ENCODE measurements at regions not wholly inside any gene's neighbourhood (a gene's known extent, or its start where the extent isn't known, plus 50 kb on each side); places are given as distances from the start of the nearest gene placed in this dataset.

DNA sequence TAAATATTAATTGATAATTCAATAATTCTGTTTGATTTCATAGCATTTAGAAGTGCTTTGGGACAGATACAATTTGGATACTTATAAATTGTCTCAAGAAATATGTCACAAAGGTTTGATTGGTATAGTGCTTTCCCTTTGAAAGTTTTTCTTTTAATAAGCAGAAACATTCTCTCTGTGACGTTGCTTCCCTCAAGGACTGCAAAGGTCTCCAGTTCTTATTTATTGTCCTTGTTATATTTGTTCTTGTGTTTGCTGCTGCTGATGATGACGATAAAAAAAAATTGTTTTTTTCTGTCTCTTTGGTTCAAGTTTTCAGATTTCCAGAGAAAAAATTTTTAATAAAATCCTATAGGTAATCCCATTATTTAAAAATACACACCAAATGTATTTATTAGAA lies 176.3 kb upstream of the CLEC14A start:
- no peak for DNase-seq (ENCODE audit: low read depth in 4 of 6, low spot score in 6 of 6)
- no peak overlapping the region for H3K27ac ChIP-seq (ENCODE audit: low read depth, low read length)
- no peaks in the 10 kb centered on the region for H3K9me3 ChIP-seq (ENCODE audit: control insufficient read depth, insufficient read depth, low read length)
- no peaks in the 10 kb centered on the region for H3K4me1 ChIP-seq (ENCODE audit: control insufficient read depth, insufficient read depth, low read length)
- WGBS (ENCODE audit: insufficient coverage) = no CpG with 5 or more reads among the region's 2 CpGs
- H3K36me3 ChIP-seq (ENCODE audit: control insufficient read depth, insufficient read depth, low read length) = no peaks in the 10 kb centered on the region
- H3K27me3 ChIP-seq (ENCODE audit: control insufficient read depth, insufficient read depth, low read length) = no peaks in the 10 kb centered on the region
- no peak overlapping the region for H3K4me3 ChIP-seq (ENCODE audit: low read depth, low read length)

DNA sequence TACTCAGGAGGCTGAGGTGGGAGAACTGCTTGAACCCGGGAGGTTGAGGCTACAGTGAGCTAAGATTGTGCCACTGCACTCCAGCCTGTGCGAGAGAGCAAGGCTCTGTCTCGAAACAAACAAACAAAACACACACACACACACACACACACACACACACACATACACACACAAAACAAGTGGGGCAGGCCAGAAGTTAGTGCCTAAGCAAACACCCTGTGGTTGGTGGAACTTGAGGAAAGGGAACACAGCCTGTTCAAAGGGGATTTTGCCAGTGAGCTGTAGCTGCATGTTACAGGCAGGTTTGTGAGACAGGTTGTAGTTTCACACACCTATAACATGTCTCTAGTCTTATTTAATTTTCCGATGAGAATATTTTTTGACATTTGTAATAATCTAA lies 175.3 kb upstream of the CLEC14A start:
- no peak for DNase-seq (ENCODE audit: low read depth in 4 of 6, low spot score in 6 of 6)
- Histone ChIP-seq H3K36me3 (ENCODE audit: control insufficient read depth, insufficient read depth, low read length) (no peaks in the 10 kb centered on the region), H3K4me1 (ENCODE audit: control insufficient read depth, insufficient read depth, low read length) (no peaks in the 10 kb centered on the region), H3K4me3 (ENCODE audit: low read depth, low read length) (no peak overlapping the region), H3K27ac (ENCODE audit: low read depth, low read length) (no peak overlapping the region), H3K9me3 (ENCODE audit: control insufficient read depth, insufficient read depth, low read length) (no peaks in the 10 kb centered on the region), H3K27me3 (ENCODE audit: control insufficient read depth, insufficient read depth, low read length) (no peaks in the 10 kb centered on the region)
- WGBS (ENCODE audit: insufficient coverage) = 100% methylated on average over 1 of the region's 4 CpGs

DNA sequence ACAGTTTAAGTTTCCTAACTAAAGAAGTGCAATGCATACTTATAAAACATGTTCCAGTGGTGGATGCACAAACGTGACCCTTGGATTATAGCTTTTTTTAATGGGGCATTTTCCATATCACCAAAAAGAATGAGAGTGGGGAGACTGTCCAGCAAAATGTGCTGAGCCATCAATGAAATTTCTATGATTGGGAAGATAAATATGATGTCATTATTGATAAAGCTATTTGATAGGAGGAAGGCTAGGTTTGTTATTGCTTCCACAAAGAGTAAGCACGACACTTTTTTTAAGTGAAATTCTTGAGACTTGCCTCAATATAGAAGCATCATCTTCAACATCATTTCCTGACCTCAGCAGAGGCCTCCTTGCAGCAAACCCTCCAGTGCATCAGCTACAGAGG lies 174.6 kb upstream of the CLEC14A start:
- WGBS (ENCODE audit: insufficient coverage) = no CpG with 5 or more reads among the region's 2 CpGs
- no peaks in the 10 kb centered on the region for H3K9me3 ChIP-seq (ENCODE audit: control insufficient read depth, insufficient read depth, low read length)

DNA sequence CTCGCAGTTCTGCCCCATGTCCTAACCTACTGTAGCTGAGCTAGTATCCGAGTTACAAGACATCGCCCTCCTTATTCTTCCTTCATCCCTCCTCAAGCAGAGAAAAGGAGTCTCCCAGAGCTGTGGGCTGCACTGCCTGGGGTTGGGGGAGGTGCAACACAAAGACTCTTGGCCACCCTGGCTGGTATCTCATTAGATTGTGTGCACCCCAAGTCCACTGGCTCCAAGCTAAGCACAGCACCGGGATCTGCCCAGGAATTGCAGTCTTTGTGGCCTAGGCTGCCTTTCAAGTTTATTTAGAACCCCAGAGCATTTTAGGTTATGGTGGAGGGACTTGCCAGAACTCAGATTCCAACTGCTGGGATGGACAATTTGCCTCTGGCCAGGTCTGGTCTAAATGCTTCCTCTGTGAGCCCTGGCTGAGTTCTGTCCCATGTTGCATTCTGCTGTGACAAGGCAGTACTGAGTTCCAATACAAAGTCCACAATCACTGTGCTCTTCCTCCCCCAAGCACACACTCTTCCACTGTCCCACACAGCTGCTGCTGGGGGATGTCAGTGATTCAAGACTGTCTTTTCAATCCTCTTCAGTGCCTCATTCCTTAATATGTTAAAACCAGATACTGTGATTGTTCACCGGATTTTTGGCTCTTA lies 169.6 kb upstream of the CLEC14A start:
- H3K27me3 ChIP-seq (ENCODE audit: control insufficient read depth, insufficient read depth, low read length) = no peaks in the 10 kb centered on the region
- H3K36me3 ChIP-seq (ENCODE audit: control insufficient read depth, insufficient read depth, low read length) = no peaks in the 10 kb centered on the region
- no peaks in the 10 kb centered on the region for H3K4me1 ChIP-seq (ENCODE audit: control insufficient read depth, insufficient read depth, low read length)
- H3K4me3 ChIP-seq (ENCODE audit: low read depth, low read length) = no peak overlapping the region
- WGBS (ENCODE audit: insufficient coverage) = 100% methylated on average over 2 of the region's 5 CpGs
- peaks cover 2% of the 10 kb centered on the region for H3K9me3 ChIP-seq (ENCODE audit: control insufficient read depth, insufficient read depth, low read length)
- H3K27ac ChIP-seq (ENCODE audit: low read depth, low read length) = no peak overlapping the region
- DNase-seq (ENCODE audit: low read depth in 4 of 6, low spot score in 6 of 6) = no peak

More for the DNA sequence above, 174.6 kb upstream of the CLEC14A start:
- no peak overlapping the region for H3K4me3 ChIP-seq (ENCODE audit: low read depth, low read length)
- no peak for DNase-seq (ENCODE audit: low read depth in 4 of 6, low spot score in 6 of 6)
- no peaks in the 10 kb centered on the region for H3K36me3 ChIP-seq (ENCODE audit: control insufficient read depth, insufficient read depth, low read length)
- no peaks in the 10 kb centered on the region for H3K4me1 ChIP-seq (ENCODE audit: control insufficient read depth, insufficient read depth, low read length)
- H3K27ac ChIP-seq (ENCODE audit: low read depth, low read length) = no peak overlapping the region
- no peaks in the 10 kb centered on the region for H3K27me3 ChIP-seq (ENCODE audit: control insufficient read depth, insufficient read depth, low read length)

DNA sequence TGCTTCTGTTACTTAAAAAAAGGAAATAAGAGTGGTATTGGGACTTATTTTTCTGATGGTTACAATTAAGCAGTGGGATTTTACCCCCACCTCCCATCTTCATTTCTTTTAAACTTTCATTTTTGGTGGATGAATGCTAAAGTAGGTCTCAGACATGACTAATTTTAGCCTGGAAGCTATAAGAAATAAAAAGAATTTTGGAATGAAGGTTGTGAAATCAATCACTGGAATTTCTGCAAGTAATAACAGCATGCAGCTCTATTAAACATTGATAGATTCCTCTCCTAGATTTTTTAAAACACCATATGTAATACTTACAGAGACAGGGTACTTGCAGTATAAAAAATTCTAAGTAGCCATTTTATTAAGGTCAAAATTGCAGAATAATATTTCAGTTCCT lies 164.2 kb upstream of the CLEC14A start:
- no peaks in the 10 kb centered on the region for H3K27me3 ChIP-seq (ENCODE audit: control insufficient read depth, insufficient read depth, low read length)
- peaks cover 2% of the 10 kb centered on the region for H3K9me3 ChIP-seq (ENCODE audit: control insufficient read depth, insufficient read depth, low read length)
- H3K4me3 ChIP-seq (ENCODE audit: low read depth, low read length) = no peak overlapping the region
- DNase-seq (ENCODE audit: low read depth in 4 of 6, low spot score in 6 of 6) = peak in 1 of 6 donors; percentile 53
- no peak overlapping the region for H3K27ac ChIP-seq (ENCODE audit: low read depth, low read length)
- H3K4me1 ChIP-seq (ENCODE audit: control insufficient read depth, insufficient read depth, low read length) = no peaks in the 10 kb centered on the region
- H3K36me3 ChIP-seq (ENCODE audit: control insufficient read depth, insufficient read depth, low read length) = no peaks in the 10 kb centered on the region

DNA sequence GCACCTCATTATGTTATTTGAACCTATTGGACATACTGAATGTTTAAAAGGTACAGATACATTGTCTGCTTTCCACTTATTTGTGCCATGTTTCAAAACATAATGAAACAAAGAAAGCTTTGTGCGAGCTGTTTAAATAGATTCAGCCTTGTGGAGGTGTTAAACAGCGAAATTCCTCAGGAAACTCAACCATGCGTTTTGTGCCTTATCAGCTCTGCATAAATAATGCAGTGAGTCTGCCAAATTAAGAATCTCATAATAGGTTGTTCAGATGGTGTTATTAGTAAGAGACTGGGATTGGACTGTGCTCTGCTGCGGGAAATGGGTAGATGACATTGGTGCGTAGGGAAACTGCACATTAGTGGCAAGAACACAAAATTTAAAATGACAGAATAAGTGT lies 163.7 kb upstream of the CLEC14A start:
- peaks cover 2% of the 10 kb centered on the region for H3K9me3 ChIP-seq (ENCODE audit: control insufficient read depth, insufficient read depth, low read length)
- H3K4me1 ChIP-seq (ENCODE audit: control insufficient read depth, insufficient read depth, low read length) = no peaks in the 10 kb centered on the region
- 29% methylated on average over 2 of the region's 5 CpGs for WGBS (ENCODE audit: insufficient coverage)
- no peaks in the 10 kb centered on the region for H3K36me3 ChIP-seq (ENCODE audit: control insufficient read depth, insufficient read depth, low read length)
- peak in 2 of 6 donors; percentile 57 to 85 for DNase-seq (ENCODE audit: low read depth in 4 of 6, low spot score in 6 of 6)
- no peaks in the 10 kb centered on the region for H3K27me3 ChIP-seq (ENCODE audit: control insufficient read depth, insufficient read depth, low read length)
- H3K27ac ChIP-seq (ENCODE audit: low read depth, low read length) = no peak overlapping the region
- no peak overlapping the region for H3K4me3 ChIP-seq (ENCODE audit: low read depth, low read length)

- H3K27me3 ChIP-seq (ENCODE audit: control insufficient read depth, insufficient read depth, low read length) = no peaks in the 10 kb centered on the region
- no peak overlapping the region for H3K4me3 ChIP-seq (ENCODE audit: low read depth, low read length)
- H3K9me3 ChIP-seq (ENCODE audit: control insufficient read depth, insufficient read depth, low read length) = no peaks in the 10 kb centered on the region
- no peaks in the 10 kb centered on the region for H3K36me3 ChIP-seq (ENCODE audit: control insufficient read depth, insufficient read depth, low read length)
- no peak overlapping the region for H3K27ac ChIP-seq (ENCODE audit: low read depth, low read length)
- 97% methylated on average over 8 of the region's 8 CpGs for WGBS (ENCODE audit: insufficient coverage)
- H3K4me1 ChIP-seq (ENCODE audit: control insufficient read depth, insufficient read depth, low read length) = no peaks in the 10 kb centered on the region
- no peak for DNase-seq (ENCODE audit: low read depth in 4 of 6, low spot score in 6 of 6)
These were observed 156.8 kb upstream of the CLEC14A start for GRCh38 chr14:38412654-38413053.

GRCh38 chr14:38410442-38410841 lies 154.5 kb upstream of the CLEC14A start:
- no CpG with 5 or more reads among the region's 1 CpG for WGBS (ENCODE audit: insufficient coverage)
- no peak for DNase-seq (ENCODE audit: low read depth in 4 of 6, low spot score in 6 of 6)
- Histone ChIP-seq H3K4me1 (ENCODE audit: control insufficient read depth, insufficient read depth, low read length) (peaks cover 3% of the 10 kb centered on the region), H3K36me3 (ENCODE audit: control insufficient read depth, insufficient read depth, low read length) (no peaks in the 10 kb centered on the region), H3K27me3 (ENCODE audit: control insufficient read depth, insufficient read depth, low read length) (no peaks in the 10 kb centered on the region), H3K4me3 (ENCODE audit: low read depth, low read length) (no peak overlapping the region), H3K27ac (ENCODE audit: low read depth, low read length) (no peak overlapping the region), H3K9me3 (ENCODE audit: control insufficient read depth, insufficient read depth, low read length) (no peaks in the 10 kb centered on the region)

- Histone ChIP-seq H3K9me3 (ENCODE audit: control insufficient read depth, insufficient read depth, low read length) (no peaks in the 10 kb centered on the region), H3K4me1 (ENCODE audit: control insufficient read depth, insufficient read depth, low read length) (peaks cover 3% of the 10 kb centered on the region), H3K27me3 (ENCODE audit: control insufficient read depth, insufficient read depth, low read length) (no peaks in the 10 kb centered on the region), H3K4me3 (ENCODE audit: low read depth, low read length) (no peak overlapping the region), H3K36me3 (ENCODE audit: control insufficient read depth, insufficient read depth, low read length) (no peaks in the 10 kb centered on the region), H3K27ac (ENCODE audit: low read depth, low read length) (peak overlapping the region; percentile 2)
- WGBS (ENCODE audit: insufficient coverage) = no CpG with 5 or more reads among the region's 2 CpGs
- peak in 1 of 6 donors; percentile 45 for DNase-seq (ENCODE audit: low read depth in 4 of 6, low spot score in 6 of 6)
These were observed 153.3 kb upstream of the CLEC14A start for GRCh38 chr14:38409071-38409705.

Data from spinal cord (tissue), 9 donors.